HG02763 (cell line): ENCODE measurements at regions not wholly inside any gene's neighbourhood (a gene's known extent, or its start where the extent isn't known, plus 50 kb on each side); places are given as distances from the start of the nearest gene placed in this dataset.

ENCODE experiments used
- ATAC-seq: cut with Tn5 transposase; IDR thresholded peaks from one replicate; pipeline ENCODE4 v1.9.1; 2021; ENCODE audit warnings: mild to moderate bottlenecking, moderate library complexity; ENCODE audit not compliant: unreplicated experiment

DNA sequence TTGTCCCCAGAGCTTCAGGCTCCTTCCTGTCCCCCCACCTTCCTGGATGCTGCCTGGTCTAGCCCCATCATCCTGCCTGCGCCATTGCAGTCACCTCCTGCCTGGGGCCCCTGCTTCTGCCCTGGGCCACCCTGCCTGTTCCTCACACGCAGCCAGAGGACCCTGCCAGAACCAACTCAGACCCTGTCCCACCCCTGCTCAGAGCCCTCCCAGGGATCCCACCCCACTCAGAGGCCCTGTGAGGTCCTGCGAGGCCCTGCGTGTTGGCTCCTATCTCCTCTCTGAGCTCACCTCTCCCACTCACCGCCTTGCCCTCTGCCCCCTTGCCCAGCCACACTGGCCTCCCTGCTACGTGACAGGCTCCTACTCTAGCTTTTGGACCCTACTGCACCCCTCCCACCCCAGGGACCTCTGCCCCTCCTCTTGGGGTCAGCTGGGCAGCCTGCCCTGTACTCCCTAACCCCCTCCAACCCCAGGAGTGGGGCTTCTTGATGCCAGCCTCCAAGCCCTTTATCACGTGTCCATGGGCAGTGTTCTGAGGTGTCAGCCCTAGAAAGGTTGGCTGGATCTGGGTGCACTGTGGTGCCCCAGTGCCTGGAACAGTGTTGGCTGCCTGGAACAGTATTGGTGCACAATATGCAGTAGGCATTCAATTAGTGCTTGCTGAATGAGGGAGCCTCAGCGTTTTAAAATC is 68.3 kb downstream of the CEBPB start:
- no peak for ATAC-seq

DNA sequence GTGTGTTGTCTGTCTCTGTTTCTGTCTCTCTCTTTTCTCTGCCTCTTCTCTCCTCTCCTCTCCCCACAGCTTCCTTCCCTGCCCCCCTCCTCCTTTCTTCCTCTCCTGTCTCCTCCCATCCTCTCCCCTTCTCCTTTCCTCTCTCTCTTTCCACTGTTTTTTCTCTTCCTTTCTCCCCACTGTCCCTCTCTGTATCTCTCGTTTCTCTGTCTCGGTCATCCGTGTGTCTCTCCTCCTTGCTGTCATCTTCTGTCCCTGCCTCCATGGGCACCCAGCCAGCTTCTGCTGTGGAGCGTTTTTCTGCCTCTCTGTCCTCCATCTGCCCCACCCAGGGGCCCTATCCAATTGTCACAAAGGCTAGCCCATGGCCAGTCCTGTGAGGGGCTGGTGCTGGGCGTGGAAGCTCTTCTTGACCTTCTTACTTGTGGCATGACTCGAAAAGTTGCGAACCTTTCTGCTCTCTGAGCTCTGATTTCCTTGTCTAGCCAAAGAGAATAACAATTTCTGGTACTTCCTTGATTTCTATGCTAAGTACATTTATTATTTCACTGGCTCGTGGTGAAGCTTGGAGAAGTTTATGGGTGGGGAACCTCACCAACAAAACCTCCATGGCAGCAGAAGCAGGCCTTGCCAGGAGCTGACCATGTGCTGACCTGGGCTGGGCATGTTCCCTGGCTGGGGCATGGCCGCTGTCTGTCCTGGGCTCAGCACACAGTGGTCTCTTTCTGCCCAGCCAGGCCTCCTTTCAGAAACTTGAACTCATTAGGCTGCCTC is 69.3 kb downstream of the CEBPB start:
- no peak for ATAC-seq

DNA sequence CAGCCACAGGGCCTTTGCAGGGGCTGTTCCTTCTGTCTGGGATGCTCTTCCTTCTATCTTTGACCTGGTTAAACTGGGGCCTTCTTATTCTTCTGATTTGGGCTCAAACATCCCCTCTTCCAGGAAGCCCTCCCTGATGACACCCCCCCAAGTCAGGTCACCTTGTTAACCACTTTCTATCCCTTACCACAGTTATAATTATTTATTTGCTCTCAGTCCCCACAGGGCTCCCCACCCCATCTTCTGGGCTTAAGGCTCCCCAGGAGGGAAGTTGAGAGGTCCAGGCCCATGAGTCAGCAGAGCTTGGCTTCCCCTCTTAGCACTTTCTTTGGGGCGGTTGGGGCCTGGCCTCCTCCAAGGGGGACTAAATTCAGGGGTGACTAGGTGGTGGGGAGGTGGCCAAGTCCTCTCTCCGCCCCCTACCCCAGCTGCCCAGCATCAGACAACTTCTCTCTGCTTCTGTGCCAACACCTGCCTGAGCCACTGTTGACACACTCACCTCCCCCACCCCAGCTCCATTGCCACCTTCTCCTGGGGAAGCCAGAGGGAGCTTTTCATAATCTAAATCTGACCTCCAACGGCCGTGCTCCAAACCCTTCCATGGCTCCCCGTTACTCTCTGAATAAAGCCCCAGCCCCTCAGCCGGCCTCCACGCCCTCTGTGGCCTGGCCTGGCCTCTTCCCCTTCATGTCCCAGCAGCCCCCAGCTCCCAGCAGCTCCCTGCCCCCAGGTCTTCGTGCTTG is 70.0 kb downstream of the CEBPB start:
- no peak for ATAC-seq

DNA sequence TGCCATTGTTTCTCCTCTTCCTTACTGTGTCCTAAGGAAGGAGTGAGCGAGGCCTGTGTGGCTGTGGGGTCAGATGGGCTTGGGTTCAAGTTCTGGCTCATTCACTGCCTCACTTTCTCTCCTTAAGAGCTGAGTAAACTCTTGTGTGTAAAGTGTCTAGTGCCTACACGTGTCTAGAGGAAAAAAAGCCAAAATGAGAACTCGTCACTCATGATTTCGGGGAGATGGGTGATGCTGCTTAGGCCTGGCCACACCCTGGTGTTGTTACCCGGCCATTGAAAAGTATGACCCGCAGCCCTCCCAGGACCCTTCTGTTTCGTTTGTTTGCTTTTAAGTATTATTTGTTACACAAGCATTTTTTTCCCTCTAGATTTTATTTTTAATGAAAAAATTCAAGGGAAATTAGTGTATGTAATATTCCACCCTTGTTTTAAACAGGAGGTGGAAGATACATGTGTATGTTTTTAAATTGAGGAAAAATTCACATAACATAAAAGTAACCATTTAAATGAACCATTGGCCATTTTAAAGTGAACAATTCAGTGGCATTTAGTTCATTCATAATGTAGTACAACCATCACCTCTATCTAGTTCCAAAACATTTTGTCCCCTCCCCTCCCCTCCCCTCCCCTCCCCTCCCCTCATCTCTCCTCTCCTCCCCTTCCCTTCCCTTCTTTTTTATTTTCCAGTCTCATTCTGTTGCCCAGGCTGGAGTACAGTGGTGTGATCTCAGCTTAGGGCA is 71.0 kb downstream of the CEBPB start:
- no peak for ATAC-seq

DNA sequence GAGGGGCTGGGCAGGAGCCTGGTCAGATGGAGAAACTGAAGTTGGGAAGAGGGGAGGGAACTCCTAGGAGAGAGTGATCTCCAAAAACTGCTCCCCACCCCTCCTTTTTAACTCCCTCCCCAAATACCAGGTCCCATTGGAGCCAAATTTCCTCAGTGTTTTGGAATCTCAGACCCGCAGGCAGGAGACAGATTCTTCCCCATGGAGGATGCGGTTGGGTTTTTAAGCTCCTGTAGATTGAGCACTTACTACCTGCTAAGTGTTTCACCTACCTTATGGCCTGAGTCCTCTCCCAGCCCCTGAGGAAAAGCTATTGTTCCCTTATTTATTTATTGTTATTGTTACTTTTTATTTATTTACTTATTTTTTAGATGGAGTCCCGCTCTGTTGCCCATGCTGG is 73.2 kb downstream of the CEBPB start:
- ATAC-seq = no peak

DNA sequence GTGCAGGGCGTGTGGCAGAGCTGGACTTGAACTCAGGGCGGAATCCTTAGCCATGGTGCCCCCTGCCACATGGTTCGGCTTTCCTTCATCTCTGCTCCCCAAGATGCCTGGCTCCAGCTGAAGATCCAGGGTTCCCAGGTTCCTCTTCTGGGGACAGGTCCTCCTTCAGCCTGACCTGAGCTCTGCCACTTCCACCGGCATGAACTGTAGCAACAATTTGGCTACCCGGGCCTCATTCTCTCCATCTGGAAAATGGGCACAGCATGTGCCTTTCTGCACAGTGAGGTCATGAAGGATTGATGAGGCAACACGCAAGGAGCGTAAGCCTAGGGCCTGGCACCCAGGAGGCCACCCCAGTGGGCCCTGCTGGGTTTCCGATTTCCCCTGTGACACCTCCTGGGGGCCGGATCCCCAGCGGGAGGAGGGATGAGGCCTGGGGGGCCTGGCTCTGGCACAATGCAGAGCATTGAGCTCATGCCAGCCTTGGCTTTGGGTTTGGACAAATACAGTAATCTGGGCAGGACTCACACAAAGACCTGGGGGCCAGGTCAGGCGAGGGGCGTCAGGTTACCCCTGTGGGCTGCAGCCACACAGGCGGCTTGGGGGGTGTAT is 74.0 kb downstream of the CEBPB start:
- no peak for ATAC-seq

DNA sequence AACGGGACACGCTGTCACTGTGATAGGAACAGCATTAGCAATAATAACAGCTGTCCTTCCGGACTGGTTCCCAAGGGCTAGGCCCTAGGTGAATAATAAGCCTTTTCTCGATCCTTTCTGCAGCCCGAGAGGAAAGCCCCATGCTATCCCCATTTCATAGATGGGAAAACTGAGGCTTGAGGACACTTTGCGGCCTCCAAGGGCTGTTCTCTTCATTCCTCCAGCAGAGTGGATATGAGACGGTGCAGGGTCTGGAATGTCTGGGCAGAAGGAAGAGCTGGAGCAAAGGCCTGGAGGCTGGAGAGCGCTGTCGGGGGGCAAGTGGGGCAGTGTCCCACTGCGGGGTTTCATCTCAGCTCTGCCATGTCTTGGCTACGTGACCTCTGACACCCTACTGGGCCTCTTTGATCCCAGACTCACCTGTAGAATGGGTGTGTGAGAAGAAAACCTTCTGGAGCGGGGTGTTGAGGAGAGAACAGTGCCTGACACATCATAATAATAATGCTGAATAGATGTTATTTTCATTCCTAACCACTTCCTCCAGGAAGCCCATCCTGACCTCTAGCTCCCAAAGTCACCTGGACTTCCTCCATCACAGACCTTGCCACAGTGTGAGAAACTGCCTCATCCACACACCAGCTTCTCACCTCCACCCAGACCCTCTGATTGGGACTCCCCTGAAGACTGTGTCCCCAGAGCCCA is 74.8 kb downstream of the CEBPB start:
- ATAC-seq = no peak

DNA sequence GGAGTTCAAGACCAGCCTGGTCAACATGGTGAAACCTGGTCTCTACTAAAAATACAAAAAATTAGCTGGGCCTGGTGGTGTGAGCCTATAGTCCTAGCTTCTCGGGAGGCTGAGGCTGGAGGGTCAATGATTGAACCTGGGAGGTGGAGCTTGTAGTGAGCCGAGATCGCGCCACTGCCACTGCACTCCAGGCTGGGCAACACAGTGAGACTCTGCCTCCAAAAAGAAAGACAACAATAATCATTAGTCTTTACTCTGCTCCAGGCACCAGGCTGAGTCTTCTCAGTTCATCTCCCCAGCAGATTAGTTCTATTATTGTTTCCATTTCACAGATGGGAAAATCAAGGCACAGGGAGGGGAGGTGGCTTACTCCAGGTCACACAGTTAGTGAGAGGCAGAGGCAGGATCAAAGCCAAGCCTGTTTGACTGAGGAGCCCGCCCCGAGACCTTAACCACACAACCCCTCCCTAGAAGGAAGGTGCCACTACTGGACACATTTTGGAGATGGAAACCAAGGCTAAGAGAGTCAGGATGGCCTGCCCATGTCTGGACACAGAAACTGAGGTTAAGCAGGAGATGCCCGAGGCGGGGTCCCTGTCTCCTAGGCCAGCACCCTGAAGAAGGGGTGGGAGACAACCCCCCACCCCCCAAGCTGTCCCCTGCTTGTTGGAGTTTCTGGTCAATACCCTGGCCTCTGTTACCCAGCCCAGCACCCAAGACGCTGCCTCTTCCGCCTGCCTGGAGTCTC is 75.8 kb downstream of the CEBPB start:
- no peak for ATAC-seq

DNA sequence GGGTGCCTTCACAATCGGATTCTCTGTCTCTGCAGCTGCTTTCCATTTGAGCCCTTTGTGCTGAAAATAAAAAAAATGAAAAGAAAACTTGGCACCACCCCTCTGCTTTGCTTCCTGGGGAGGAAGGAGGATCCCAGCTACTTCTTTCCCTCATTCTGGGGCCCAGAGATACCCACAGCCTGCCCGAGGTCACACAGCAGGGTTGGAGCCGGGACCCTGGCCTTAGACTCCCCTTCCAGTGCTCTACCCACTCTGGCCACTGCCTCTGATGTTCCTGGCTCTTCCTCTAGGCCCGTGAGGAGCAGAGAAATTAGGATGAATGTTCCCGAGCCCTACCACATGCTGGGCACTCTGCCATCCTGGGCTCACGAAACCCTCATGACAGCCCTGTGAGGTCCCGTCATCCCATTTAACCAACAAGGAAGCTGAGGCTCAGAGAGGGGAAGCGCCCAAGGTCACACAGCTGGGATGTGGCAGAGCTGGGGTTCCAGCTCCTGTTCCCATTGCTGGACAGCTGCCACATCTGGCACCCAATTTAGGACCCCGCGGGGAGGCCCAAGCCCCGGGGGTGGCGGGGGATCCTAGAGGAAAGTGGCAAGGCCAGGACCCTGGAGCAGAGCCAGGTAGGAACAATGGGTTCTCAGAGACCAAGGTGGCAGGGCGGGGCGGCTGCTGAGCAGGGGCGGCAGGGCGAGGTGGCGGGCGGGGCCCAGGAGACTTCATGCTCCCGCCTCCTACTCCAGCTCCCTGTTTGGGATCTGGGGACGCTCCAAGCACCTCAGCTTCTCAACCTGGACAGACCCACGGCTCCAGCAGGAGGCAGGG is 76.6 kb downstream of the CEBPB start:
- ATAC-seq = no peak

DNA sequence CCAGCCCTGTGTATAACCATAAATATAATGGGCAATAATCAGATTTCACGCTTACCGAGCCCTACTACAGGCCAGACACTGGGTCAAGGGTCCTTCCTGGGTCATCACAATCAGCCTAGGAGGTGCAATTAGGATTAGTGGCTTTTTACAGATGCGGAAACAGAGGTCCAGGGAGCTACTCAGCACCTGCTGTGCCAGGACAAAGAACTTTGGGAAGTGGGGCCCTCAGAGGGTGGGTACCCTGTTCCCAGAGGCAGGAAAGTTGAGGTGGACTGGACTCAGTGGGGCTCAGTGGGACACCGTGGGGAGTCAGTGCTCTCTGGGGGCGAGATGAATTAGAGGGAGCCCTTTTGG is 77.2 kb downstream of the CEBPB start:
- no peak for ATAC-seq

DNA sequence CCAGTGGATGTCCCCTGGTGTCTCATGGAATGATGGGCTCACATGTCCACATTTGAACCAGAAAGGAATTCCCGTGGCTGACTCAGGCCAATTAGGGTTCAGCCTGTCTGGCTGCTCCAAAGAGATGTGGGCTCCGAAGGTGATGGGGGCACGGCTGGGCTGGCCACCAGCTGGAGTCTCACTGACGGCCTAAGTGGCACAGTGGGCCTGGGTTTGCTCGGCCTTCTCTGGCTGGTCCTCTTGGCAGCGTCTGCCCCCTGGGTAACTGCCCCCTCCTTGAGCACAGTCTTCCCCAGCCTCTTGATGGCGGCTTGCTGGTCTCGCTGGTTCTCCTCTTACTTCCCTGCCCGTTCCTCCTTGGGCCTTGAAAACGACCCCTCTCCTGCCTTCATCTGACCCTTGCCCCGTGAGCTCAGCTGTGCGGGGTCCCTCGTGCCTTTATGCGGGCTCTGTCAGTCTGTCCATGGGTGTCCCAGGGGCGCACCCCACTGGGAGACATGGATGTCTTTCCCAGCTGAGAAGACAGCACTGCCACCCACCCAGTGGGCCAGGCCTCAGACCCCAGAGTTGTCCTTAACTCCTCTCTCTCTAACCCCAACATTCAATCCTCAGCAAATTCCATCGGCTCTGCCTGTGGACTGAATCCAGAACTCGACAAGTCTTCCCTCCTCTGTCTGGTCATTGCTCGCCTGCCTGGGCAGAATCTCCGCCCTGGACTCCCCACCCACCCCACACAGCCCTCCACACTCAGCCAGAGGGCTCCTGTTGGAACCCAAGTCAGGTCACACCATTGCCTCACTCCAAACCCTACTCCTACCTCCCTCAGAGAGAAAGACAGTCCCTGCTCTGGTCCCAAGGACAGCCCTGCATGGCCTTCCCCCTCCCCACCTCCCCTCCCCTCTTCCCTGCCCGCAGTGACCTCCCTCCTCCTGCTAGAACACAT is 78.7 kb downstream of the CEBPB start:
- ATAC-seq = no peak

DNA sequence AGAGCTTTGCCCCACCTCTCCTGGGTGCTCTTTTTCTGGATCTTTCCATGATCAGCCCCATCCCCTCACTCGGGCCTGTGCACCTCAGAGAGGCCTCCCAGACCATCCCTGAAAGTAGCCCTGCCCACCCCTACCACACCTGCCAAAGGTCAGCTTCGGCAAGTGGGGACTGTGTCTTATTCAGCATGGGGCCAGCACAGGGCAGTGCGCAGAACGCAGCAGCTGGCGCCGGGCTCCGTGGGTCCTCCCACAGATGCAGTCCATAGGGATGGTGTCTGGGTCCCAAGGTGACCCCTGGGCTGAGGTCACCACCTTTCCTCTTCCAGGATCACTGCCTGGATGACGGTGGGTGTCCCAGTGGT is 79.4 kb downstream of the CEBPB start:
- ATAC-seq = no peak

DNA sequence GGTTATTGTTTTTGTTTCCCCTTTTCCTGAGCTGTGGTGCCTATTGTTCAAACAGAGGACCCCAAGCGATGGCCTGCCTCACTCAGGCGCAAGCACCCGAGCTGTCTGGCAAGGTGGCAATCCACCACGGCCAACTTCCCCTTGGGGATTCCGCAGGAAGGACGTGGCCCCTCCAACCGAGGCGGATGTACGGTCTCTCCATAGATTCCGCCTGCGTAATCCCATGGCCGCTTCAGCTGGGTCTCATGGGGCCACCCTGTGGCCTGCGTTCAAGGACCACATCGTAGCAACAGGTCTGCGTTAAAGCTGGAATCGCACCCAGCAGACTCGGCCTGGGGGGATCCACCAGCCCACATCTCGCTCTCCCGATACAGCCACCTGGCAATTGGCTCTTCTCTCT is 79.9 kb downstream of the CEBPB start:
- ATAC-seq = no peak

DNA sequence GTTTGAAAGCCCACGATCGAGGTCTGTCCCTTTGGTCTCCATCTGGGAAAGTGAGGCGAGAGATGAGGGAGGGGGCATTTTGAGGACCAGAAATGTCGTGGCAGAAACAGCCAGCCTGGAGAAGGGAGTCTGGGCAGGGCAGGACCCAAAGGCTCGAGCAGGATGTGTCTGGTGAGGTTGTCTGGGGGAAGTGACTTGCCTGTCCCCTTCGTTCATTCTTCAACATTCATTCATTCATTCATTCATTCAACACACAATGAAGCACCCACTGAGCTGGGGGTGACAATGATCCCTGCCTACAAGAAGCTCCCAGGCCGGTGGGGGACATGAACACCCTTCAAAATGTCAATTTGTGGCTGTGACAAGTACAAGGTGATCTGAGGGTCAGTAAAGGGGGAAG is 80.5 kb downstream of the CEBPB start:
- ATAC-seq = no peak

DNA sequence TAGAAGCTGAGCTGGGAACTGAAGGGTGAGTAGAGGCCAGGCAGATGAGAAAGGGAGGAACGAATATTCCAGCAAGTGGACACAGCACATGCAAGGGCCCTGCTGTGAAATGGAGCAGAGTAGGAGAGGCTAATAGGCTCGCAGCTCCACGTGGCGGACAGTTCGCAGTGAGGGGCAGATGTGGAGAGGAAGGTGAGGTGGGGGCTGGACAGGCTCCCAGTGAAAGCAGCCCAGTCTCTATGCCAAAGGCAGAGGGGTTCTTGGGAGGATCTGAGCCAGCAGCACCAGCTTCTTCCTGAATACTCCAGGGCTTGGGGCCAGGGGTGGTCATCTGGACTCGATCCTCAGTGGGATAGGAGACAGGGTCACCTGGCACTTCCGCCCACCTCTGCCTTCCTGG is 81.0 kb downstream of the CEBPB start:
- ATAC-seq = no peak

DNA sequence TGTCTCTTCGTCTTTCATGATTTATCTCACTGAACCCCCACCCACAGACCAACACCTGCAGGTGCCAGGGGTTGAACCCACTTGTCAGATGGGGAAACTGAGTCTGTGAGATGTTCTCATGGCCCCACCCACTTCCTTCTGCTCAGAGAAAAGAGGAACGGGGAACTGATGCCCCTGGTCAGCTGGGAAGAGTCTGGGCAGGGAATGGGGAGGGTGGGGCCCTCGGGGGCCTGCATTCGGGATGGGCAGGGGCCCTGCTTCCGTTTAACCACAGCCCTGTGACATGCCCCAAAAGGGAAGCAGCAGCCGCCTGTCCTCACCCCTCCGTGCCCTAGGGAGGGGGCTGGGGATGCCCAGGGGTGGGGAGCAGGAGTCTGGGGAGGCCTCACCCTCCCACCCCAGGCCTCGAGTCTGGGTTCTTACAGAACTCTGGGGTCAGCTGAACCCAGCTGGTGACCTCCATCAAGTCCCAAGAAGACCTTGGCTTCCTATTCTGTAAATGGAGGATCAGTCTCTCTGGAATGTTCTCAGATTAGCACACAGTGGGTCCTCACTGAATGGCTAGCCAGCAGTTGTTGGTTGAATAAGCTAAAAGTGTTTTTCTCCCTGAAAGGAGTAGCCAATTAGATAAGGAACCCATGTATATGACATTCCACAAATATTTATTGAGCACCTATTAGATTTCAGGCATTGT is 81.5 kb downstream of the CEBPB start:
- ATAC-seq = no peak
